IPS DF 6.9 (cell line): ENCODE measurements at regions not wholly inside any gene's neighbourhood (a gene's known extent, or its start where the extent isn't known, plus 50 kb on each side); places are given as distances from the start of the nearest gene placed in this dataset.

Experiments
- DNase-seq: peaks from one replicate; pipeline ENCODE4 v3.0.0-alpha.2; 2013; ENCODE audit warnings: low read depth, low spot score
- H3K27ac ChIP-seq: one replicate; pipeline ENCODE4 v1.5.1; 2013; ENCODE audit warnings: low read length, control low read depth
- H3K27me3 ChIP-seq: 2 replicates; pipeline ENCODE4 v1.6.1; 2013; ENCODE audit warnings: mild to moderate bottlenecking, low read length; ENCODE audit not compliant: control insufficient read depth, insufficient read depth
- H3K36me3 ChIP-seq: 2 replicates; pipeline ENCODE4 v1.6.1; 2013; ENCODE audit warnings: low read length; ENCODE audit not compliant: control insufficient read depth, insufficient read depth
- H3K4me1 ChIP-seq: 2 replicates; pipeline ENCODE4 v1.6.1; 2013; ENCODE audit warnings: low read length; ENCODE audit not compliant: control insufficient read depth, insufficient read depth
- H3K4me3 ChIP-seq: 2 replicates; pipeline ENCODE4 v1.5.1; 2013; ENCODE audit warnings: mild to moderate bottlenecking, low read length
- H3K9me3 ChIP-seq: 2 replicates; pipeline ENCODE4 v1.6.1; 2013; ENCODE audit warnings: low read length, inconsistent platforms; ENCODE audit not compliant: control insufficient read depth, insufficient read depth
- WGBS: extraction: QIAGEN DNeasy Blood & Tissue Kit; methylation state at CpG from one replicate; pipeline ENCODE4 v1.1.7; 2013; ENCODE audit warnings: mixed read lengths, missing lambda C conversion rate; ENCODE audit not compliant: insufficient read length, insufficient coverage; 5-methylcytosine and 5-hydroxymethylcytosine counted together

DNA sequence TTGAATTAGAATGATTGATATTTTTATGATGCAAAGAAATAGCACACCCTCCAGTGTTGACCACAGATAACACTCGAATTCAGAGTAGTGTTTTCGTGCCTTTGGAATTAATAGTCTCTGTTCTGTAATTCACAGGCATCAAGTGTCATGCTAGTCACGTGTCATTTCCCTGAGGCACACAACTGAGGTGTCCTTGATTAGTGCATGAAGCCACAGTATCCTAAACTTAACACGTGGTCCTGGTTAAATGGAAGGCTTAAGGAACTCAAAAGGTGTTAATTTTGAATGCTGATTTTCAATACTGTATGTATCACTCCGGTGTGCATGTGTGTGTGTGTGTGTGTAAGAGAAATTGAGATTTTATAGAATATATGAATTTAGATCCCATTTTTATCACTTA is 625.6 kb downstream of the TMEM114 start:
- H3K36me3 ChIP-seq: no peaks in the 10 kb centered on the region
- H3K27me3 ChIP-seq: no peaks in the 10 kb centered on the region
- no peaks in the 10 kb centered on the region for H3K4me1 ChIP-seq
- H3K4me3 ChIP-seq: no peak overlapping the region
- DNase-seq: no peak
- no CpG with 5 or more reads among the region's 5 CpGs for WGBS
- H3K9me3 ChIP-seq: peaks cover 2% of the 10 kb centered on the region
- no peak overlapping the region for H3K27ac ChIP-seq

DNA sequence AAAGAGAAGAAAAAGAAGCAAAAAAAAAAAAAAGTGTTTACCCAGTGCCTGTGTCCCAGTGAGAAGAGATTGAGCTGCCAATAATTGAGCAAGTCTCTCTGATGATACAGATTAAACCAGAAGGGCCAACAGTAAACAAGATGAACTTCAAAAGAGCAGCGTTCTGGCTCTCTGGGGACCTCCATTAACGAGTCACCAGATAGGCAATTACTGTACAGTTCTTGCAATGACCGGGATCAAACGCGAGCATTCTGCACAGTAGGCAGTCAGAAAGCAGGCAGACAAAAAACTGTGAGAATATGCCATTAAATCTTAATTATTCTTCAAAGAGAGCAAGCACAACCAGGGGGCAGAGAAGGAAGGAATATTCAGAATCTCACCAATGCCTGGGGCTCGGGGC is 626.1 kb downstream of the TMEM114 start:
- no peaks in the 10 kb centered on the region for H3K36me3 ChIP-seq
- no peak overlapping the region for H3K4me3 ChIP-seq
- no peaks in the 10 kb centered on the region for H3K27me3 ChIP-seq
- H3K27ac ChIP-seq: no peak overlapping the region
- peaks cover 2% of the 10 kb centered on the region for H3K9me3 ChIP-seq
- no peak for DNase-seq
- H3K4me1 ChIP-seq: no peaks in the 10 kb centered on the region
- WGBS: no CpG with 5 or more reads among the region's 6 CpGs

DNA sequence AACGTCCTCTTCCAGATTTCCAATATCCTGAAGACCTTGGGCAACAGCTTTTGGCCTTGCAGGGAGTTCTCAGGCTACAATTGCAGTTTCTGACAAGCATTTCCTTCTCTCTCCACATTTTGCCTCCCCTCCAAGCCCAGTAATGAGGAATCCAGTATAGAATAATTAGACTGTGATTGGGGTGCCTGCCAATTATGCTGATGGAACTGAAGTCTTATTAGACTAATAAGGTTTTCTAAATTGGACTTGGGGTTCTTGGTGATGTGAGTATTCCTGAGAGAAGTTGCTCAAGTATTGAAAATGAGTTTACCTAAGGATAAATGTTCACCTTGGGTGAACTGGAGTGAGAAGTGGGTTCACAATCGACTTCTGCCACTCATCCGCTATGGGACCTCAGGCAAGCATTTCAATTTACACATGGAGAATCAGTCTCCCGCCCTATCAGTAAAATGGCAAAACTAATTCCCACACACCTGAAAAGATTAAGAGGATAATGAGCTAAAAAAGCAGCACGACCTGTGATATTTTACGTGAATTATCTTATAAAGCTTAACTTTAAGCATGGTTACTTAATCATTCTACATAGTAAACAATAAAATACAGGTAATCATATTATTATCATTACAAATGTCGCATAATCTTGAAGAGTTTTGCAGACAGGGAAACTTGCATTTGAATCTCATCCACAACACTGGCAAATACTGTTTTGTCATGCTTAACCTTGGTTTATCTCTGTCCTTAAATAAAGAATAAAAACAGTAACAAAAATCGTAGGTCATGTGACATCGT is 628.0 kb downstream of the TMEM114 start:
- DNase-seq: no peak
- Histone ChIP-seq H3K27me3 (no peaks in the 10 kb centered on the region), H3K4me3 (no peak overlapping the region), H3K36me3 (no peaks in the 10 kb centered on the region), H3K4me1 (no peaks in the 10 kb centered on the region), H3K27ac (no peak overlapping the region), H3K9me3 (peaks cover under 1% of the 10 kb centered on the region; the same call in 1 of the 2 replicates)
- WGBS: no CpG with 5 or more reads among the region's 9 CpGs

DNA sequence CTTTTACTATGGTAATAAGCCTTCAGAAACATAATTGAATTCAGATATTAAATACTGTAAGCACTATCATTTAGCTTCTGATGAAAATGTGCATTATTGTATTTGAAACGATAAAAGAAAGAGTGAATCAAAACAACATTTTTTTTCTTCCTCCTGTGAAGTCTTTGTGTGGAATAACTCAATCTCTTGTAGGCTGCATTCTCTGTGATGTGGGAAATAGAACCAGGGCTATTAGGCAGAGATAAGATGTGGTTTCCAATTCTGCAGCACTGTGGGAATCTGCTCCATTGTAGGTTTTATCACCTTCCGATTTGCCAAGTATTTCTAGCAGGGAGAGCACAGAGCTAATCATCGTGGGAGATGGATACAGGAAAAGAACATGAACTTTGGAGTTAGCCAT is 624.5 kb downstream of the RBFOX1 start:
- Histone ChIP-seq H3K36me3 (no peaks in the 10 kb centered on the region), H3K9me3 (peaks cover 1% of the 10 kb centered on the region; the same call in 1 of the 2 replicates), H3K4me1 (no peaks in the 10 kb centered on the region), H3K27ac (no peak overlapping the region), H3K27me3 (no peaks in the 10 kb centered on the region), H3K4me3 (no peak overlapping the region)
- no peak for DNase-seq
- WGBS: no CpG with 5 or more reads among the region's 3 CpGs

DNA sequence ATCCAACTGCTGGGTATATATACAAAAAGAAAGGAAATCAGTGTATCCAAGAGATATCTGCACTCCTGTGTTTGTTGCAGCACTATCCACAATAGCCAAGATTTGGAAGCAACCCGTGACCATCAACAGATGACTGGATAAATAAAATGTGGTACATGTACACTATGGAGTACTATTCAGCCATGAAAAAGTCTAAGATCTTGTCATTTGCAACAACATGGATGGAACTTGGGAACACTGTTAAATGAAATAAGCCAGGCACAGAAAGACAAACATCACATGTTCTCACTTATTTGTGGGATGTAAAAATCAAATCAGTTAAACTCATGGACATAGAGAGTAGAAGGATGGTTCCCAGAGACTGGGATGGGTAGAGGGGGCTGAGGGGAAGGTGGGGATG is 620.7 kb downstream of the RBFOX1 start:
- Histone ChIP-seq H3K4me1 (no peaks in the 10 kb centered on the region), H3K36me3 (no peaks in the 10 kb centered on the region), H3K9me3 (peaks cover 1% of the 10 kb centered on the region; the same call in 1 of the 2 replicates), H3K27ac (no peak overlapping the region), H3K4me3 (no peak overlapping the region), H3K27me3 (no peaks in the 10 kb centered on the region)
- DNase-seq: no peak
- no CpG with 5 or more reads among the region's 1 CpG for WGBS

DNA sequence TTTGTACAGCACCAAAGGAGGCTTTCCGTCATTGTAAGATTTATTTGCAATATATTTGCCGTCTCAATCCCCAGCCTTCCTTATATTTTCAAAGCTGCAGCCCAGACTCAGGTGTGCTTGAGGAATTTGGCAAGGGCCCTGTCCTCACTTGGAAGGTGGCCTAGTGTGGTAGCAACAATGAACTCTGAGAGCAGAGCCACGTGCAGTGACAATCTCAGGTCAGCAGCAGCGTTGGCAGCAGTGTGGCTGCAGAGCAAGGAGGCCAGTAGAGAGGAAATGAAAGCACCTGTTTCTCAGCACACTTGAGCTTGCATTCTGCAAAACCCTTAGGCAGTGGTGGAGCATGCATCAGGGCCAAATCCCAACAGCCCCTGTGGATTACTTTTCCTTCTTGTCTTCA is 613.5 kb downstream of the RBFOX1 start:
- DNase-seq: no peak
- Histone ChIP-seq H3K27me3 (no peaks in the 10 kb centered on the region), H3K9me3 (no peaks in the 10 kb centered on the region; the same call in 1 of the 2 replicates), H3K27ac (no peak overlapping the region), H3K36me3 (no peaks in the 10 kb centered on the region), H3K4me1 (no peaks in the 10 kb centered on the region), H3K4me3 (no peak overlapping the region)
- WGBS: no CpG with 5 or more reads among the region's 4 CpGs

DNA sequence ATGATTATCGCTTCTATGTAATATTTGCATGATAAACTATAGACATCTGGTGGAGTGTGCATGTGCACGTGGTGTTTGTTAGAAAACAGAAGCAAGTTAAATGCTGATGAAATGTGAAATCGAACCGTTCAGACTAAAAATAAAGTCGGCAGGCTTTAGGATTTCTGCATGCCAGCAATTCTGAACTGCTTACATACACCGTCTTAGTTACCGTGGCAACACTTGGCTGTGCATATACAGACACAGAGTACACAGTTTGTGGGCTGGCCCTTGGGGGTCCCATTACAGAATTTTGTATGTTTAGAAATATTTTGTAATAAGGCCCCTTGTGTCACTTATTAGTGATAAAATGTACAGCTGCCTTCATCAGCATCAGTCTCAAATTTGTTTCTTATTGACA is 605.5 kb downstream of the RBFOX1 start:
- no peaks in the 10 kb centered on the region for H3K27me3 ChIP-seq
- no peak overlapping the region for H3K27ac ChIP-seq
- H3K9me3 ChIP-seq: peaks cover 3% of the 10 kb centered on the region; the same call in 1 of the 2 replicates
- no peaks in the 10 kb centered on the region for H3K4me1 ChIP-seq
- WGBS: no CpG with 5 or more reads among the region's 7 CpGs
- no peak overlapping the region for H3K4me3 ChIP-seq
- DNase-seq: no peak
- H3K36me3 ChIP-seq: no peaks in the 10 kb centered on the region

DNA sequence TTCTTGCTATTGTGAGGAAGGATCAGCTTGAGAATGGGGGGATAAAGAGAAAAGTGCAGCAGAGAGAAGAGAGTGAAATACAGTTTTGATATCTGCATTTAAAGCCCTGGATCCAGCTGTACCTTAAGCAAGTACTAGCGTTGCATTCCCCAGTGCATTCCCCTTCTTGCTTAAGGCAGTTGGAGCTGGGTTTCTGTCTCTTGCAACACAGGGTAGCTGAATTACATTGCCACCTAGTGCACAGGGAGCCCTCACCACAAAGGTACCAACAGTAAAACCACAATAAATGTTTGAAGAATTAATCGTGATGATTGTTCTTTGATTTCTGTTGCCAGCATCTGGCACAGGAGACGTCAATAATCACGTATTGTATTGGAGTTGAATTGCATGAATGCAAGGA is 588.7 kb downstream of the RBFOX1 start:
- no peaks in the 10 kb centered on the region for H3K27me3 ChIP-seq
- peaks cover 4% of the 10 kb centered on the region for H3K9me3 ChIP-seq
- DNase-seq: no peak
- H3K27ac ChIP-seq: no peak overlapping the region
- H3K36me3 ChIP-seq: no peaks in the 10 kb centered on the region
- H3K4me3 ChIP-seq: no peak overlapping the region
- WGBS: no CpG with 5 or more reads among the region's 4 CpGs
- H3K4me1 ChIP-seq: no peaks in the 10 kb centered on the region

DNA sequence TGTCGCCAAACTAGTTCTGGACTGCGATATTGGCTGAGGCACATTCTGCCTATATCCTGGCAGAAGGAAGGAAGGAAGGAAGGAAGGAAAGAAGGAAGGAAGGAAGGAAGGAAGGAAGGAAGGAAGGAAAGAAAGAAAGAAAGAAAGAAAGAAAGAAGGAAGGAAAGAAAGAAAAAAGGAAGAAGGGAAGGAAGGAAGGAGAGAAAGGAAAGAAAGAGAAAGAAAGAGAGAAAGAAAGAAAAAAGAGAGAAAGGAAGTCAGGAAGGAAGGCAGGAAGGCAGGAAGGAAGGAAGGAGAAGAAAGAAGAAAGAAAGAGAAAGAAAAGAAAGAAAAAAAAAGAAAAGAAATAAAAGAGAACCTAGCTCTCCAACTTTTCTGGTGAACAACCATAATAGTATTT is 587.1 kb downstream of the RBFOX1 start:
- Histone ChIP-seq H3K27ac (no peak overlapping the region), H3K9me3 (peaks cover 4% of the 10 kb centered on the region), H3K36me3 (no peaks in the 10 kb centered on the region), H3K4me1 (no peaks in the 10 kb centered on the region), H3K27me3 (no peaks in the 10 kb centered on the region), H3K4me3 (no peak overlapping the region)
- no peak for DNase-seq
- no CpG with 5 or more reads among the region's 2 CpGs for WGBS

DNA sequence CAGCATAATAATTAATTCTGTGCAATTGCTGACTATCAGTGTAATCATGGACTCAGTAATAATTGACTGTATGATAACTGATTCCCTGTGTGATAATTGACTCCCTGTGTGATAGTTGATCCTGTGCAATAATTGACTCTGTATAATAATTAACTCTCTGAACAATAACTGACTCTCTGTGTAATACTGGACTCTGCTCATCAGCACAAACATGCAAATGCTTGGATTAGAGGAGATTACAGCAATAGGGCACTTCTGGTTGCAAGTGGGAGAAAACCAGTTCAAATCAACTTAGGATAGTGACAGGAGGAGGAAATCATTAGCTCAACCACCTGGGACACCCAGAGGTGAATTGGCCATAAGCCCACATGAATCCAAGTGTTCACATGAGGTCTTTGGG is 582.1 kb downstream of the RBFOX1 start:
- peaks cover 3% of the 10 kb centered on the region for H3K9me3 ChIP-seq
- no peak overlapping the region for H3K4me3 ChIP-seq
- H3K27ac ChIP-seq: no peak overlapping the region
- no peaks in the 10 kb centered on the region for H3K27me3 ChIP-seq
- no peaks in the 10 kb centered on the region for H3K36me3 ChIP-seq
- H3K4me1 ChIP-seq: no peaks in the 10 kb centered on the region
- no peak for DNase-seq

DNA sequence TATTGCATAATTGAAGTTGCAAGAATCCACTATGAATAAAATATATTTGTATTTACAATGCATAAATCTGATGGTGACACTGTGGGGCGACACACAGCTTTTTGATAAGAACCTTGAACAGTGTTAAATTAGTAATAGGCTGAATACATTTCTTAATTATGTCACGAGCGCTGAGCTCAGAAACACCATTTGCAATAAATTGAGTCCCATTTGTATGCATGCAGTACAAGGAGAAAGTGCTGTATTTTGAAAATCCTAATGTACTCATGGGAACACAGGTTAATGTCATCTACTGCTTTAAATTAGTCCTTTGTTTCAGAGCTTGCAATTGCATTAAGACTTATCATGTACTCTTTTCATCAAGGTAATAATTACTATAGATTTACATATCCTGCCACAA is 579.5 kb downstream of the RBFOX1 start:
- no peaks in the 10 kb centered on the region for H3K36me3 ChIP-seq
- DNase-seq: no peak
- WGBS: no CpG with 5 or more reads among the region's 3 CpGs

More for the DNA sequence above, 579.5 kb downstream of the RBFOX1 start:
- Histone ChIP-seq H3K9me3 (no peaks in the 10 kb centered on the region; the same call in 1 of the 2 replicates), H3K4me1 (no peaks in the 10 kb centered on the region), H3K27me3 (no peaks in the 10 kb centered on the region), H3K27ac (no peak overlapping the region), H3K4me3 (no peak overlapping the region)
